ENCODE measurements at regions not wholly inside any gene's neighbourhood (a gene's known extent, or its start where the extent isn't known, plus 50 kb on each side); places are given as distances from the start of the nearest gene placed in this dataset.

GRCh38 chr3:4223777-4224176 is 79.4 kb upstream of the SETMAR start:
- no peaks in the 10 kb centered on the region for H3K9me3 ChIP-seq (replicated peaks in 1 of 2; ENCODE audit: control insufficient read depth in 1 of 2, insufficient read depth in 1 of 2, low read length in 2 of 2)
- Mint-ChIP-seq H3K27ac (no peak overlapping the region), H3K36me3 (no peaks in the 10 kb centered on the region), H3K27me3 (ENCODE audit: low read depth in 3 of 3) (no peaks in the 10 kb centered on the region), H3K4me3 (no peak overlapping the region), H3K4me1 (peaks cover 31% of the 10 kb centered on the region), H3K9me3 (no peaks in the 10 kb centered on the region)
- H3K9ac ChIP-seq (ENCODE audit: insufficient read depth, low read length, poor library complexity, severe bottlenecking) = no peak overlapping the region
- H3K4me3 ChIP-seq (replicated peaks in 1 of 3; ENCODE audit: low read depth in 2 of 3, low read length in 3 of 3) = no peak overlapping the region
- H3K79me2 ChIP-seq (ENCODE audit: insufficient read depth, low read length) = no peaks in the 10 kb centered on the region
- H4K20me1 ChIP-seq (ENCODE audit: insufficient read depth, low read length) = no peaks in the 10 kb centered on the region
- no peak overlapping the region for H3K27ac ChIP-seq (ENCODE audit: low read depth in 1 of 2, low read length in 2 of 2)
- no peak for DNase-seq
- no peaks in the 10 kb centered on the region for H3K36me3 ChIP-seq (replicated peaks in 1 of 2; ENCODE audit: control insufficient read depth in 1 of 2, insufficient read depth in 2 of 2, low read length in 2 of 2)
- H3K27me3 ChIP-seq (ENCODE audit: control insufficient read depth in 2 of 2, insufficient read depth in 2 of 2, low read length in 2 of 2) = no peaks in the 10 kb centered on the region
- intact Hi-C loops (cut with micrococcal nuclease) = no loop called here
- no peak for TF ChIP-seq CTCF (IDR thresholded peaks at IDR 0.05)
- peaks cover 6 to 7% of the 10 kb centered on the region in 2 donors for H3K4me1 ChIP-seq (ENCODE audit: control insufficient read depth in 1 of 2, insufficient read depth in 2 of 2, low read length in 2 of 2)
- H2AFZ ChIP-seq (ENCODE audit: insufficient read depth, low read depth, low read length, poor library complexity, severe bottlenecking) = no peak overlapping the region
- no peak overlapping the region for H3K4me2 ChIP-seq (replicated peaks; ENCODE audit: extremely low read depth, low read length, poor library complexity, severe bottlenecking)
- whole genome bisulfite sequencing (ENCODE audit: insufficient coverage) = 100% methylated on average over 1 of the region's 2 CpGs

- Histone ChIP-seq H4K20me1 (ENCODE audit: insufficient read depth, low read length) (no peaks in the 10 kb centered on the region), H3K36me3 (replicated peaks in 1 of 2; ENCODE audit: control insufficient read depth in 1 of 2, insufficient read depth in 2 of 2, low read length in 2 of 2) (no peaks in the 10 kb centered on the region), H3K9me3 (replicated peaks in 1 of 2; ENCODE audit: control insufficient read depth in 1 of 2, insufficient read depth in 1 of 2, low read length in 2 of 2) (no peaks in the 10 kb centered on the region), H3K4me3 (replicated peaks in 1 of 3; ENCODE audit: low read depth in 2 of 3, low read length in 3 of 3) (no peak overlapping the region), H3K27ac (ENCODE audit: low read depth in 1 of 2, low read length in 2 of 2) (no peak overlapping the region), H3K4me2 (replicated peaks; ENCODE audit: extremely low read depth, low read length, poor library complexity, severe bottlenecking) (no peak overlapping the region), H2AFZ (ENCODE audit: insufficient read depth, low read depth, low read length, poor library complexity, severe bottlenecking) (no peak overlapping the region), H3K9ac (ENCODE audit: insufficient read depth, low read length, poor library complexity, severe bottlenecking) (no peak overlapping the region), H3K4me1 (ENCODE audit: control insufficient read depth in 1 of 2, insufficient read depth in 2 of 2, low read length in 2 of 2) (peaks cover 6 to 7% of the 10 kb centered on the region in 2 donors), H3K79me2 (ENCODE audit: insufficient read depth, low read length) (no peaks in the 10 kb centered on the region), H3K27me3 (ENCODE audit: control insufficient read depth in 2 of 2, insufficient read depth in 2 of 2, low read length in 2 of 2) (no peaks in the 10 kb centered on the region)
- Mint-ChIP-seq H3K27me3 (ENCODE audit: low read depth in 3 of 3) (no peaks in the 10 kb centered on the region), H3K27ac (peak overlapping the region in 1 of 7 donors; percentile 26), H3K4me1 (peaks cover 31% of the 10 kb centered on the region), H3K9me3 (no peaks in the 10 kb centered on the region), H3K36me3 (no peaks in the 10 kb centered on the region), H3K4me3 (no peak overlapping the region)
- intact Hi-C loops (cut with micrococcal nuclease) = no loop called here
- no peak for TF ChIP-seq CTCF (IDR thresholded peaks at IDR 0.05)
- DNase-seq = no peak
Observed at GRCh38 chr3:4224331-4224730, 78.8 kb upstream of the SETMAR start.
